Stomach (tissue), 8 donors: ENCODE measurements at regions not wholly inside any gene's neighbourhood (a gene's known extent, or its start where the extent isn't known, plus 50 kb on each side); places are given as distances from the start of the nearest gene placed in this dataset.

ENCODE experiments used
- DNase-seq, 2 donors: peaks; one replicate each; pipeline versions ENCODE4 v3.0.0 to v3.0.0-alpha.2; 2013 to 2019
- H3K27ac ChIP-seq, 5 donors: fragments of 200-600 bp in 4 of 5; sonication (generic) in 4 of 5; one replicate each; pipeline ENCODE4 v1.5.1; 2013 to 2019; ENCODE audit warnings: mild to moderate bottlenecking in 1 of 5, moderate library complexity in 1 of 5
- H3K27me3 ChIP-seq, 3 donors: fragments of 200-600 bp; sonication (generic); one replicate each; pipeline ENCODE4 v1.5.1; 2017 to 2019; ENCODE audit warnings: mixed run types in 1 of 3
- H3K36me3 ChIP-seq, 4 donors: fragments of 200-600 bp; sonication (generic); 1 replicate in 3 of 4; 2 replicates in 1 of 4; pipeline ENCODE4 v1.5.1; 2016 to 2019
- H3K4me1 ChIP-seq, 4 donors: fragments of 200-600 bp; sonication (generic); one replicate each; pipeline ENCODE4 v1.5.1; 2016 to 2019
- H3K4me3 ChIP-seq, 4 donors: fragments of 200-600 bp; sonication (generic) in 3 of 4; one replicate each; pipeline ENCODE4 v1.5.1; 2016 to 2019; ENCODE audit warnings: mild to moderate bottlenecking in 1 of 4
- H3K9me3 ChIP-seq, 4 donors: fragments of 200-600 bp; sonication (generic); one replicate each; pipeline ENCODE4 v1.5.1; 2016 to 2019
- EP300 ChIP-seq: sonication (generic); formaldehyde crosslinking; IDR thresholded peaks from one replicate; pipeline ENCODE4 v1.6.1; 2017; ENCODE audit warnings: antibody characterized with exemption
- POLR2A ChIP-seq, 4 donors: fragments of 450-650 bp; IDR thresholded peaks; one replicate each; pipeline ENCODE4 v1.6.1; 2016; ENCODE audit warnings: antibody characterized with exemption in 4 of 4, control low read depth in 2 of 4, mild to moderate bottlenecking in 1 of 4, moderate library complexity in 1 of 4
- POLR2AphosphoS5 ChIP-seq, 3 donors: sonication (generic); formaldehyde crosslinking; IDR thresholded peaks; one replicate each; pipeline ENCODE4 v1.6.1; 2016; ENCODE audit warnings: antibody characterized with exemption in 3 of 3
- WGBS, 5 donors: extraction: QIAGEN DNeasy Blood & Tissue Kit in 3 of 5; methylation state at CpG; one replicate each; pipeline versions ENCODE4 v1.1.5 to v1.1.7; 2013 to 2018; 5-methylcytosine and 5-hydroxymethylcytosine counted together
- intact Hi-C: fragments of 100-400 bp; cut with DNase I; formaldehyde crosslinking; loops from one replicate; pipeline ENCODE4 v1.15.1; 2023; ENCODE audit warnings: low total_unique reads
- TF ChIP-seq, protein P1 (sequence below), 7 experiments: fragments of 450-650 bp in 4 of 7; fragments of 200-600 bp in 3 of 7; sonication (generic) in 3 of 7; IDR thresholded peaks; one replicate each; pipeline ENCODE4 v1.5.1; 2016 to 2019; ENCODE audit warnings: antibody characterized with exemption in 7 of 7, control low read depth in 2 of 7, mild to moderate bottlenecking in 1 of 7
- donor health status: healthy with polysubstance abuse.
- donor health status: Bipolar disorder and iron deficiency.
- donor health status: healthy.

DNA sequence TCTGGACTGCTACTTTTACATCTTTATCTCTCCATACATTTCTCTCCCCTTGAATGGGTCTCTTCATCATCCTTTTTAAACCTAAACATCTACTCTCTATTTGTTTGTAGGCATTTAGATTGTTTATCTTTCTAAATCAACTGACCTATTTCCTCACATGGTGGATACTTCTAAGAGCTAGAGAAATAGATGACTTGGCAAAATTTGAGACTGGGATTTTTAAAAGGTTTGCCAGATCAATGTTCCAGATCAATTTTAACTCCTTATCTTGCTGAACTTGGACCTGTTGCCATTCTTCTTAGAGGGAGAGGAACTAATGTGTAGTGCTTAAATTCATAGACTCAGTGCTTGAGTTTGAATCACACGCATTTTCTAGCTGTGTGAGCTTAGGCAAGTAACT, 144.2 kb upstream of the STEAP4 start:
- TF ChIP-seq, protein P1, sequence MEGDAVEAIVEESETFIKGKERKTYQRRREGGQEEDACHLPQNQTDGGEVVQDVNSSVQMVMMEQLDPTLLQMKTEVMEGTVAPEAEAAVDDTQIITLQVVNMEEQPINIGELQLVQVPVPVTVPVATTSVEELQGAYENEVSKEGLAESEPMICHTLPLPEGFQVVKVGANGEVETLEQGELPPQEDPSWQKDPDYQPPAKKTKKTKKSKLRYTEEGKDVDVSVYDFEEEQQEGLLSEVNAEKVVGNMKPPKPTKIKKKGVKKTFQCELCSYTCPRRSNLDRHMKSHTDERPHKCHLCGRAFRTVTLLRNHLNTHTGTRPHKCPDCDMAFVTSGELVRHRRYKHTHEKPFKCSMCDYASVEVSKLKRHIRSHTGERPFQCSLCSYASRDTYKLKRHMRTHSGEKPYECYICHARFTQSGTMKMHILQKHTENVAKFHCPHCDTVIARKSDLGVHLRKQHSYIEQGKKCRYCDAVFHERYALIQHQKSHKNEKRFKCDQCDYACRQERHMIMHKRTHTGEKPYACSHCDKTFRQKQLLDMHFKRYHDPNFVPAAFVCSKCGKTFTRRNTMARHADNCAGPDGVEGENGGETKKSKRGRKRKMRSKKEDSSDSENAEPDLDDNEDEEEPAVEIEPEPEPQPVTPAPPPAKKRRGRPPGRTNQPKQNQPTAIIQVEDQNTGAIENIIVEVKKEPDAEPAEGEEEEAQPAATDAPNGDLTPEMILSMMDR (IDR thresholded peaks at IDR 0.05): no peak
- TF ChIP-seq POLR2A (IDR thresholded peaks at IDR 0.05): no peak
- TF ChIP-seq POLR2AphosphoS5 (IDR thresholded peaks at IDR 0.05): no peak
- TF ChIP-seq EP300: no peak
- Histone ChIP-seq H3K36me3 (no peaks in the 10 kb centered on the region), H3K4me1 (no peaks in the 10 kb centered on the region), H3K27me3 (no peaks in the 10 kb centered on the region), H3K4me3 (no peak overlapping the region), H3K9me3 (no peaks in the 10 kb centered on the region), H3K27ac (no peak overlapping the region)
- intact Hi-C loops: no loop called here
- no peak for DNase-seq
- WGBS, 5 donors: 81 to 88% (median 84%) methylated on average over 1 of the region's 1 CpG

DNA sequence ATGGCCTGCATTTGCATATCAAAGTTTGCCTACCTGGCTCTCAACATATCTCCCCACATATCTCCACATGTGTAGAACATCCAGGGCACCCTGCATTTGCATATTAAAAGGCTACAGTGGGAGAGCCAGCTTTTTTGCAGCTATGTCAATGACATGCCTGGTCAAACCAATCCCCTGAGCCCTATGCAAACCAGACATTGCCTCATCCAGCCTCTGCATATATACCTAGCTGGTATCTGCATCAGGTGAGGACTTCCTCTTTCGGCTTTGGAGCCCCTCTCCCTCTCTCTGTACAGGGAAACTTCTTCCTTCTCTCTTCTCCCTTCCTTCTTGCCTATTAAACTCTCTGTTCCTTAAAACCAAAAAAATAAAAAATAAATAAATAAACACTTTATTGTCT, 142.7 kb upstream of the STEAP4 start:
- H3K4me3 ChIP-seq: no peak overlapping the region
- DNase-seq: no peak
- intact Hi-C loops: no loop called here
- TF ChIP-seq EP300: no peak
- H3K9me3 ChIP-seq: no peaks in the 10 kb centered on the region
- no peaks in the 10 kb centered on the region for H3K36me3 ChIP-seq
- no peaks in the 10 kb centered on the region for H3K27me3 ChIP-seq
- no peaks in the 10 kb centered on the region for H3K4me1 ChIP-seq
- no peak overlapping the region for H3K27ac ChIP-seq
- WGBS, 5 donors: 60 to 79% (median 76%) methylated on average over 1 of the region's 1 CpG

DNA sequence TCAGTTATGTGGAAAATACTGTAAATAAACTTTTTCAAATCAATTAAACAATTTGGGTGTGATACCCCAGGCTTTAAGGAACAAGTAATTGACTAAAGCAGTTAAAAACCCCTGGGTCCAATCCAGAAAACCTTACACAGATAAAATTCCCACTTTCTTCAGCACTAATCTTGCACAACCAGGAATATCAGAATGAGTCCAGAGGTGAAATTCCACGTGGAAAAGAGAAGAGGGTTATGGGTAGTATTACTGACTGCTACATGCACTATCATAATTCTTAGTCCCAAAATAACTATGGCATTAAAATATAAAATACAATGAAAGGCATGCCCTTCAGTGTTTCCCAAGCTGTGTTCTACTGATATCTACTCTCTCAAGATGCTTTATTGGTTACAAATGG, 135.7 kb upstream of the STEAP4 start:
- no peak for DNase-seq
- H3K4me1 ChIP-seq: no peaks in the 10 kb centered on the region
- intact Hi-C loops: no loop called here
- WGBS, 5 donors: 28 to 45% (median 38%) methylated on average over 1 of the region's 1 CpG
- TF ChIP-seq, protein P1 (IDR thresholded peaks at IDR 0.05): no peak
- TF ChIP-seq POLR2A (IDR thresholded peaks at IDR 0.05) (no peak), POLR2AphosphoS5 (IDR thresholded peaks at IDR 0.05) (no peak), EP300 (no peak)
- no peak overlapping the region for H3K4me3 ChIP-seq
- H3K27me3 ChIP-seq: no peaks in the 10 kb centered on the region
- H3K9me3 ChIP-seq: no peaks in the 10 kb centered on the region
- no peak overlapping the region for H3K27ac ChIP-seq
- no peaks in the 10 kb centered on the region for H3K36me3 ChIP-seq

DNA sequence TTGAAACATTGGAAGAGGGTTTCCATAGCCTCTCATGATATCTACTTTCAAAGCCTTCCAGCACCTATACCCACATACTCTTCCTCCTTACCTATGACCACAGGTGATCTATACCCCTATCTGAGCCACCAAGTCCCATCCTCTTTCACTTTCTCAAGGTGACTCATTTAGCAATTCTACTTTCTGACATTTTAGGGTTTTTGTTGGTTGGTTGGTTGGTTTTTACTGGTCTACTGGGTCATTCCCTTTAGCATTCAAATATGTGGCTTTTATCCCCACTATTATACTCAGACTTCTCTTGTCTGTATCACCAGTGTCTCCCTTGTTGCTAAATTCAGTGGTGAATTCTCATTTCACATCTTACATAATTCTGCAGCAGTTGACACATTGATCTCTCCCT, 130.4 kb upstream of the STEAP4 start:
- Histone ChIP-seq H3K9me3 (no peaks in the 10 kb centered on the region), H3K4me3 (no peak overlapping the region), H3K4me1 (no peaks in the 10 kb centered on the region), H3K27ac (no peak overlapping the region), H3K36me3 (no peaks in the 10 kb centered on the region), H3K27me3 (no peaks in the 10 kb centered on the region)
- intact Hi-C loops: no loop called here
- no peak for DNase-seq
- TF ChIP-seq, protein P1 (IDR thresholded peaks at IDR 0.05): no peak
- TF ChIP-seq POLR2A (IDR thresholded peaks at IDR 0.05) (no peak), POLR2AphosphoS5 (IDR thresholded peaks at IDR 0.05) (no peak), EP300 (no peak)

DNA sequence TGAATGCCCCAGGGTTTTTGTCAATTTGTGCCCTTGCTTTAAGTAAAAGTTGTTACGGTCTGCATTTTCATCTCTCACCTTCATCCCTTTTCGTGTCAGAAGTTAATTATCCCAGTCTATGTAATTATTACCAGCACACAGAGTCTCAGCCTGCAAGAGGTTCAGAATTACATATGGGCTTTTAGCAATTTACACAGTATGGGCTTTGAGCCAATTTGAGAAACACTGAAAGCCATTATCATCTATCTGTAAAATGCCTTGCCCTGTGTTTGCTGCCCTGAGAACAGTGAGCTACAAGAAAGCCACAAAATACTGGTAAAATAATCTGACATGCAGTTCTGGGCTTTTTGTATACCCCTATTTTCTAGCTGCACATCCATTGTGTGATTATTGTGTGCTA, 125.6 kb upstream of the STEAP4 start:
- Histone ChIP-seq H3K9me3 (no peaks in the 10 kb centered on the region), H3K4me1 (no peaks in the 10 kb centered on the region), H3K27me3 (no peaks in the 10 kb centered on the region), H3K27ac (no peak overlapping the region), H3K4me3 (no peak overlapping the region), H3K36me3 (no peaks in the 10 kb centered on the region)
- TF ChIP-seq POLR2AphosphoS5 (IDR thresholded peaks at IDR 0.05): no peak
- TF ChIP-seq POLR2A (IDR thresholded peaks at IDR 0.05): no peak
- TF ChIP-seq, protein P1 (IDR thresholded peaks at IDR 0.05): no peak
- no peak for TF ChIP-seq EP300
- 38 to 77% (median 47%) methylated on average over 2 of the region's 2 CpGs for WGBS, 5 donors
- peak in 1 of 2 donors; percentile 60 for DNase-seq
- intact Hi-C loops: no loop called here
